HFFc6 (cell line): ENCODE measurements at regions not wholly inside any gene's neighbourhood (a gene's known extent, or its start where the extent isn't known, plus 50 kb on each side); places are given as distances from the start of the nearest gene placed in this dataset.

Experiments used
- DNase-seq: peaks from one replicate; pipeline ENCODE4 v3.0.0-alpha.2; 2018
- H3K27ac Mint-ChIP-seq: 2 replicates; pipeline ENCODE4 v1.8.0; 2020; ENCODE audit warnings: mild to moderate bottlenecking, mixed read lengths
- H3K27me3 Mint-ChIP-seq: 2 replicates; pipeline ENCODE4 v1.8.0; 2021; ENCODE audit warnings: mild to moderate bottlenecking, moderate library complexity, mixed read lengths; ENCODE audit not compliant: insufficient read depth
- H3K36me3 Mint-ChIP-seq: 2 replicates; pipeline ENCODE4 v1.8.0; 2021; ENCODE audit warnings: low read depth, mixed read lengths
- H3K4me1 Mint-ChIP-seq: 2 replicates; pipeline ENCODE4 v1.8.0; 2020; ENCODE audit warnings: low read depth, mixed read lengths
- H3K4me3 Mint-ChIP-seq: 2 replicates; pipeline ENCODE4 v1.8.0; 2020; ENCODE audit warnings: mild to moderate bottlenecking, moderate library complexity, mixed read lengths
- H3K9me3 Mint-ChIP-seq: 2 replicates; pipeline ENCODE4 v1.8.0; 2020; ENCODE audit warnings: mild to moderate bottlenecking, mixed read lengths
- CTCF ChIP-seq: fragments of 200-600 bp; sonication (generic); IDR thresholded peaks from 2 replicates; pipeline ENCODE4 v1.5.0; 2021; ENCODE audit warnings: antibody characterized with exemption, mild to moderate bottlenecking

- no peaks in the 10 kb centered on the region for H3K4me1 Mint-ChIP-seq
- no peak overlapping the region for H3K27ac Mint-ChIP-seq
- H3K4me3 Mint-ChIP-seq = no peak overlapping the region
- DNase-seq = no peak
- H3K9me3 Mint-ChIP-seq = peaks cover 32% of the 10 kb centered on the region
- no peaks in the 10 kb centered on the region; the same call in 1 of the 2 replicates for H3K36me3 Mint-ChIP-seq
- no peaks in the 10 kb centered on the region for H3K27me3 Mint-ChIP-seq
- no peak for TF ChIP-seq CTCF
Observed at GRCh38 chr2:147057892-147058490, 786.8 kb upstream of the ACVR2A start.

DNA sequence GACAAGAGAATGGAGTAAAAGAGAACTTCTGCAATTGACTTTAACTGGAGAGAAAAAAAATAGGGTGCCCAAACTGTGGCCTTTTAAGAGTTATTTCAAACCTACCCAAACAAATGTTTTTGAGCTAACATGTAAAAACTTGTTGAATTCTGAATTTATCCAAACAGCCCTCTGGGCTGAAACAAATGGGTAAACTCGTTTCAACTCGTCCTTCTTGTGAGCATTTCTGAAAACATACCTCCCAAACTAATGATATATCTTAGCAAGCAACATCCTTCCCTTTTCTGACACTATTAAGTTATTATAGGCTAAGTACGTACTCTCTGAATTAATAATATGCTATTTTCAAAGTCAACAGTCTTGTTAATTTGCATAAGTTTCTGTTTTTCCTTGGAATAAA, 793.0 kb upstream of the ACVR2A start:
- Mint-ChIP-seq H3K27ac (no peak overlapping the region), H3K27me3 (no peaks in the 10 kb centered on the region), H3K36me3 (no peaks in the 10 kb centered on the region), H3K4me3 (no peak overlapping the region), H3K9me3 (peaks cover 35% of the 10 kb centered on the region), H3K4me1 (no peaks in the 10 kb centered on the region)
- DNase-seq = no peak
- no peak for TF ChIP-seq CTCF

DNA sequence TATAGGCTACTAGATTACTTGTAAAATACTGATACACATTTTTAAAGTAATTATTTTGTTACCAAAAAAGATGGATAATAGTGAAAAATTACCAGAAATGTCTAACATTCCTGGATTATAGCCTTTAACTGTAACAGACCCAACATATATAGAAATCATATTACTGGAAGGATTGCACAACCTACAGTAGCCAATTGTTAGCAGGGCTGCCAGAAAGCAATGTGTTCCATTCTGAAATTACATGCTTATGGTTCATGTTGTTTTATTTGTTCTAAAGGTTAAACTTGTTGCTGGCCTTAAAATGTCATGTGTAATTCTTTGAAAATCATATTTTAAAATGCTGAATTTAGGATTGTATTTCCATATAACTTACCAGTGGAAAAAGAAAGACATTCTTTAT, 793.6 kb upstream of the ACVR2A start:
- Mint-ChIP-seq H3K4me1 (no peaks in the 10 kb centered on the region), H3K4me3 (no peak overlapping the region), H3K9me3 (peaks cover 35% of the 10 kb centered on the region), H3K27ac (no peak overlapping the region), H3K36me3 (no peaks in the 10 kb centered on the region), H3K27me3 (no peaks in the 10 kb centered on the region)
- no peak for DNase-seq
- no peak for TF ChIP-seq CTCF

- no peaks in the 10 kb centered on the region for H3K36me3 Mint-ChIP-seq
- no peak for DNase-seq
- peaks cover 35% of the 10 kb centered on the region for H3K9me3 Mint-ChIP-seq
Observed at GRCh38 chr2:147049957-147050356, 794.9 kb upstream of the ACVR2A start.

GRCh38 chr2:147046473-147046872, 798.4 kb upstream of the ACVR2A start:
- peaks cover 29% of the 10 kb centered on the region for H3K9me3 Mint-ChIP-seq
- H3K4me1 Mint-ChIP-seq = no peaks in the 10 kb centered on the region
- H3K36me3 Mint-ChIP-seq = no peaks in the 10 kb centered on the region
- H3K4me3 Mint-ChIP-seq = no peak overlapping the region
- no peak overlapping the region for H3K27ac Mint-ChIP-seq
- TF ChIP-seq CTCF = no peak
- no peaks in the 10 kb centered on the region for H3K27me3 Mint-ChIP-seq
- DNase-seq = no peak

More at GRCh38 chr2:147049957-147050356, 794.9 kb upstream of the ACVR2A start:
- H3K27ac Mint-ChIP-seq = no peak overlapping the region
- H3K27me3 Mint-ChIP-seq = no peaks in the 10 kb centered on the region
- H3K4me1 Mint-ChIP-seq = no peaks in the 10 kb centered on the region
- TF ChIP-seq CTCF = no peak
- H3K4me3 Mint-ChIP-seq = no peak overlapping the region

GRCh38 chr2:147045113-147045512, 799.7 kb upstream of the ACVR2A start:
- Mint-ChIP-seq H3K27ac (no peak overlapping the region), H3K36me3 (no peaks in the 10 kb centered on the region), H3K4me3 (no peak overlapping the region), H3K9me3 (peaks cover 30% of the 10 kb centered on the region), H3K27me3 (no peaks in the 10 kb centered on the region), H3K4me1 (no peaks in the 10 kb centered on the region)
- peak; percentile 61 for TF ChIP-seq CTCF
- no peak for DNase-seq
